ENCODE measurements at regions not wholly inside any gene's neighbourhood (a gene's known extent, or its start where the extent isn't known, plus 50 kb on each side); places are given as distances from the start of the nearest gene placed in this dataset.

DNA sequence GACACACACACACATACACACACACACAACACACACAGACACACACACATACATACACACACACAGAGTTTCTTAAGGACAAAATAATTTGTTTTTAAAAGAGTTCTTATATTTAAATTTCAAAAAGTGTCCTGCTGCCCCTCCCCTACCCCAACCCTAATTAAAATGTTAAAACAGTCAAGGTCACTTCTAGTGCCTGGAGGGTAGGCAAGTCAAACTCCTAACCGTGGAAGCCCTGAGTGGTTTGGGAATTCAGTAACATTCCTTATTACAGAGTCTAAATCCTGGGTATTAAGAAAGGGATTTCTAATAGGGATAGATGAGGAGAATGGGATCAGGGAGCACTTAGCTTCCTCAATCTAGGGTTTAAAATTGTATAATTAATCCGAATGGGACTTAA, 403.6 kb upstream of the NFIA start:
- Histone ChIP-seq H3K27ac (ENCODE audit: low read depth, low read length) (no peak overlapping the region), H3K9me3 (ENCODE audit: control insufficient read depth, insufficient read depth, low read length) (no peaks in the 10 kb centered on the region), H3K27me3 (ENCODE audit: control insufficient read depth, insufficient read depth, low read length) (no peaks in the 10 kb centered on the region), H3K4me3 (ENCODE audit: low read depth, low read length) (no peak overlapping the region)
- DNase-seq (ENCODE audit: low read depth, low spot score): no peak
- TF ChIP-seq, protein P1, sequence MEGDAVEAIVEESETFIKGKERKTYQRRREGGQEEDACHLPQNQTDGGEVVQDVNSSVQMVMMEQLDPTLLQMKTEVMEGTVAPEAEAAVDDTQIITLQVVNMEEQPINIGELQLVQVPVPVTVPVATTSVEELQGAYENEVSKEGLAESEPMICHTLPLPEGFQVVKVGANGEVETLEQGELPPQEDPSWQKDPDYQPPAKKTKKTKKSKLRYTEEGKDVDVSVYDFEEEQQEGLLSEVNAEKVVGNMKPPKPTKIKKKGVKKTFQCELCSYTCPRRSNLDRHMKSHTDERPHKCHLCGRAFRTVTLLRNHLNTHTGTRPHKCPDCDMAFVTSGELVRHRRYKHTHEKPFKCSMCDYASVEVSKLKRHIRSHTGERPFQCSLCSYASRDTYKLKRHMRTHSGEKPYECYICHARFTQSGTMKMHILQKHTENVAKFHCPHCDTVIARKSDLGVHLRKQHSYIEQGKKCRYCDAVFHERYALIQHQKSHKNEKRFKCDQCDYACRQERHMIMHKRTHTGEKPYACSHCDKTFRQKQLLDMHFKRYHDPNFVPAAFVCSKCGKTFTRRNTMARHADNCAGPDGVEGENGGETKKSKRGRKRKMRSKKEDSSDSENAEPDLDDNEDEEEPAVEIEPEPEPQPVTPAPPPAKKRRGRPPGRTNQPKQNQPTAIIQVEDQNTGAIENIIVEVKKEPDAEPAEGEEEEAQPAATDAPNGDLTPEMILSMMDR (IDR thresholded peaks at IDR 0.05; ENCODE audit: low read depth, low read length): no peak
- CTCF ChIA-PET: no interaction called here
- POLR2A ChIA-PET: no interaction called here

DNA sequence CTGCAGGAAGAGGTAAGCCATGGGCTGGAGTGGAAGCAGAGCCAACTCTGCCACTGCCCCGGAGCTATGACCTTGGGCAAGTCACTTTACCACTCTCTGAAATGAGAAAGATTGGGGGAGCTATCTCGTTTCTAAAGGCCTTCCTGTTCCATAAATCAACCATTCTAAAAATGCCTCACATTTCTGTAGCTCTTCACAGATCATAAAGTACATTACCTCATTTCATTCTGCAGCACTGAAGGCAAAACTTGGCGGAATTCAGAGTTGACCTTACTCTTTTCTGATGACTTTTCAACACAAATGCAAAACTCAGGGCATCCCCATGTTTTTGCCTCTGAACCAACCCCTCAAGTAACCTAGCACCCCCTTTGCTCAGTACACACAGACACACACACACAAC, 404.0 kb upstream of the NFIA start:
- Histone ChIP-seq H3K27me3 (ENCODE audit: control insufficient read depth, insufficient read depth, low read length) (no peaks in the 10 kb centered on the region), H3K4me3 (ENCODE audit: low read depth, low read length) (no peak overlapping the region), H3K9me3 (ENCODE audit: control insufficient read depth, insufficient read depth, low read length) (no peaks in the 10 kb centered on the region), H3K27ac (ENCODE audit: low read depth, low read length) (no peak overlapping the region)
- ChIA-PET POLR2A (no interaction called here), CTCF (no interaction called here)
- DNase-seq (ENCODE audit: low read depth, low spot score): no peak
- TF ChIP-seq, protein P1 (IDR thresholded peaks at IDR 0.05; ENCODE audit: low read depth, low read length): no peak

DNA sequence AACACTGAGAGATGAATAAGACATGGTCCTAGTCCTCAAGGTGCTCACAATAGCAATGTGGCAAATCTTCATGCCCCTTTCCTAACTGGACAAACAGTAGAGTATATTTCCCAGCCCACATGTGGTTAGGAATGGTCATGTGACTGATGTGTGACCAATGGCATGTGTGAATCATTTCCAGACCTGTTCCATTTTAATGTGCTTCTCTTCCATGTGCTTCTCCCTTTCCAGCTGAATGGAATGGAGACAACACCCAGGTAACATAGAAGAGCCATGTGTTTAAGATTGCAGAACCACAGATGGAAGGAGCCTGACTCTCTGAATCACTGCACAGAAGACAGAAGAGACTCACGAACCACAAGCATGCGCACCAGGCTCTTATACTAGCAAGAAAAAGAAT, 409.9 kb upstream of the NFIA start:
- no peak for DNase-seq (ENCODE audit: low read depth, low spot score)
- ChIA-PET CTCF (no interaction called here), POLR2A (no interaction called here)
- Histone ChIP-seq H3K27me3 (ENCODE audit: control insufficient read depth, insufficient read depth, low read length) (no peaks in the 10 kb centered on the region), H3K9me3 (ENCODE audit: control insufficient read depth, insufficient read depth, low read length) (no peaks in the 10 kb centered on the region), H3K4me3 (ENCODE audit: low read depth, low read length) (no peak overlapping the region), H3K27ac (ENCODE audit: low read depth, low read length) (no peak overlapping the region)
- TF ChIP-seq, protein P1 (IDR thresholded peaks at IDR 0.05; ENCODE audit: low read depth, low read length): no peak

DNA sequence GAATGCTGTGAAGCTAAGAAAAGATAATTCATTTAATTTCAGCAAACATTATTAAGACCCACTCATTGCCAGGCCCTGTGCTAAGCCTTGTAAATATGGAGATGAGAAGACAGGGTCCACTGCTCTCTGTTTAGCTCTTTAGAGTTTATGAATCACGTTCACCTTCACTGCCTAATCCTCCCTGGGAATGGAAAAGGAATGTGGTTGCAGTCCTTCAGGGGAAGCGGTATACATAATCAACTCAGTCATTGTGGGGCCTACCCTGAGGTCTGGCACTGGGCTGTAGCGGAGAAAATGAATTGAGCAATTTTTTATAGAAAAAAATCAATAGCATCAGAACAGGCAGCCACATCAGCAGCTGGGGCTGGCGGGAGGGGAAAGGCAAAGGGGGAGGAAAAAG, 412.1 kb upstream of the NFIA start:
- ChIA-PET POLR2A (no interaction called here), CTCF (no interaction called here)
- no peaks in the 10 kb centered on the region for H3K9me3 ChIP-seq (ENCODE audit: control insufficient read depth, insufficient read depth, low read length)
- TF ChIP-seq, protein P1 (IDR thresholded peaks at IDR 0.05; ENCODE audit: low read depth, low read length): no peak
- H3K4me3 ChIP-seq (ENCODE audit: low read depth, low read length): no peak overlapping the region
- H3K27me3 ChIP-seq (ENCODE audit: control insufficient read depth, insufficient read depth, low read length): no peaks in the 10 kb centered on the region
- DNase-seq (ENCODE audit: low read depth, low spot score): no peak
- no peak overlapping the region for H3K27ac ChIP-seq (ENCODE audit: low read depth, low read length)

DNA sequence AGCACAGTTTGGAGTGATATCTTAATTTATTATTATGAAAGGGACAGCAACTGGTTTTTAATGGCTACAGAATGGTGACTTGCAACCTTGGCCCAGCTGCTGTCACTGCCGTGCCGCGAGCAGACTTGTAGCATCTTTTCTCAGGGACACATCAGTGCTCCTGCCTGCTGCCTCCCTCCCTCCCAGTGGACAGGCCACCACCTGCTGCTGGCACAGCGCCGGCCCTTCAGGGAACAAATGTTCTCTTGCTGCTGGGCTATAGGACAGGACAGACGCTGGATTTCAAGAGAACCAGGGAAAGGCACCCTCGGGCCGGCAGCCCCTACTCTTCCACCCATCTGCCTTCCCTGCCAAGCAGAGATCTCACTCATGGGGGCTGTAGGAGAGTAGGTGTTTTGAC, 413.8 kb upstream of the NFIA start:
- H3K27me3 ChIP-seq (ENCODE audit: control insufficient read depth, insufficient read depth, low read length): no peaks in the 10 kb centered on the region
- no peak overlapping the region for H3K4me3 ChIP-seq (ENCODE audit: low read depth, low read length)
- no peak for DNase-seq (ENCODE audit: low read depth, low spot score)
- ChIA-PET CTCF (no interaction called here), POLR2A (no interaction called here)
- no peak overlapping the region for H3K27ac ChIP-seq (ENCODE audit: low read depth, low read length)
- H3K9me3 ChIP-seq (ENCODE audit: control insufficient read depth, insufficient read depth, low read length): no peaks in the 10 kb centered on the region
- TF ChIP-seq, protein P1 (IDR thresholded peaks at IDR 0.05; ENCODE audit: low read depth, low read length): no peak
